Chondrocyte (in vitro differentiated cells): ENCODE measurements at regions not wholly inside any gene's neighbourhood (a gene's known extent, or its start where the extent isn't known, plus 50 kb on each side); places are given as distances from the start of the nearest gene placed in this dataset.
"Not testable (repeated sequence)": the region's sequence is repeated elsewhere in the genome, so short reads cannot be mapped to it uniquely, and the experiment has no call there.

Experiments used
- DNase-seq: peaks from one replicate; pipeline ENCODE4 v3.0.0; 2021; ENCODE audit warnings: mixed read lengths, low spot score
- H3K27ac Mint-ChIP-seq: one replicate; pipeline ENCODE4 v1.8.0; 2021; ENCODE audit warnings: mild to moderate bottlenecking, moderate library complexity, mixed read lengths; ENCODE audit not compliant: unreplicated experiment
- H3K27me3 Mint-ChIP-seq: 2 replicates; pipeline ENCODE4 v1.8.0; 2021; ENCODE audit warnings: low read depth, mixed read lengths
- H3K36me3 Mint-ChIP-seq: 2 replicates; pipeline ENCODE4 v1.8.0; 2021; ENCODE audit warnings: low read depth, mixed read lengths
- H3K4me1 Mint-ChIP-seq: 2 replicates; pipeline ENCODE4 v1.8.0; 2021; ENCODE audit warnings: low read depth, mild to moderate bottlenecking, mixed read lengths
- H3K4me3 Mint-ChIP-seq: one replicate; pipeline ENCODE4 v1.8.0; 2021; ENCODE audit warnings: mild to moderate bottlenecking, moderate library complexity, mixed read lengths; ENCODE audit not compliant: unreplicated experiment
- H3K9me3 Mint-ChIP-seq: 2 replicates; pipeline ENCODE4 v1.8.0; 2021; ENCODE audit warnings: low read depth, mixed read lengths
- CTCF ChIP-seq: fragments of 200-600 bp; sonication (generic); IDR thresholded peaks from 2 replicates; pipeline ENCODE4 v1.5.0; 2021; ENCODE audit warnings: antibody characterized with exemption, mild to moderate bottlenecking, moderate library complexity

GRCh38 chr11:103807806-103808205 is 228.6 kb upstream of the DDI1 start:
- no peak for DNase-seq
- Mint-ChIP-seq H3K4me1 (peaks cover 37% of the 10 kb centered on the region), H3K36me3 (no peaks in the 10 kb centered on the region), H3K9me3 (no peaks in the 10 kb centered on the region), H3K27ac (no peak overlapping the region), H3K27me3 (no peaks in the 10 kb centered on the region), H3K4me3 (no peak overlapping the region)
- TF ChIP-seq CTCF = no peak

- TF ChIP-seq CTCF = no peak
- no peaks in the 10 kb centered on the region for H3K27me3 Mint-ChIP-seq
- no peaks in the 10 kb centered on the region for H3K9me3 Mint-ChIP-seq
- H3K4me1 Mint-ChIP-seq = peaks cover 34% of the 10 kb centered on the region
- no peak overlapping the region for H3K4me3 Mint-ChIP-seq
- H3K36me3 Mint-ChIP-seq = no peaks in the 10 kb centered on the region
- no peak overlapping the region for H3K27ac Mint-ChIP-seq
- DNase-seq = no peak
Measured at GRCh38 chr11:103808252-103808651, 228.2 kb upstream of the DDI1 start.

GRCh38 chr11:103811870-103812455 is 224.5 kb upstream of the DDI1 start:
- Mint-ChIP-seq H3K4me3 (no peak overlapping the region), H3K27ac (no peak overlapping the region), H3K27me3 (no peaks in the 10 kb centered on the region)

GRCh38 chr11:103812680-103813079 is 223.8 kb upstream of the DDI1 start:
- Mint-ChIP-seq H3K27ac (no peak overlapping the region), H3K4me3 (no peak overlapping the region), H3K4me1 (peaks cover 8% of the 10 kb centered on the region), H3K36me3 (peaks cover 2% of the 10 kb centered on the region), H3K9me3 (peaks cover 8% of the 10 kb centered on the region), H3K27me3 (no peaks in the 10 kb centered on the region)
- TF ChIP-seq CTCF = no peak
- no peak for DNase-seq

More at GRCh38 chr11:103811870-103812455, 224.5 kb upstream of the DDI1 start:
- no peak for DNase-seq
- TF ChIP-seq CTCF = no peak
- H3K9me3 Mint-ChIP-seq = peaks cover 7% of the 10 kb centered on the region
- H3K4me1 Mint-ChIP-seq = peaks cover 10% of the 10 kb centered on the region
- peaks cover 1% of the 10 kb centered on the region for H3K36me3 Mint-ChIP-seq

GRCh38 chr11:103820345-103820744 is 216.1 kb upstream of the DDI1 start:
- DNase-seq, H3K27me3 Mint-ChIP-seq, H3K36me3 Mint-ChIP-seq, H3K27ac Mint-ChIP-seq, H3K4me1 Mint-ChIP-seq, H3K4me3 Mint-ChIP-seq: not testable (repeated sequence)
- H3K9me3 Mint-ChIP-seq = peaks cover 19% of the 10 kb centered on the region

GRCh38 chr11:103824116-103824515 is 212.3 kb upstream of the DDI1 start:
- H3K27ac Mint-ChIP-seq = no peak overlapping the region

More at GRCh38 chr11:103824116-103824515, 212.3 kb upstream of the DDI1 start:
- Mint-ChIP-seq H3K9me3 (peaks cover 10% of the 10 kb centered on the region), H3K4me1 (no peaks in the 10 kb centered on the region), H3K4me3 (no peak overlapping the region), H3K36me3 (peaks cover 2% of the 10 kb centered on the region), H3K27me3 (no peaks in the 10 kb centered on the region)
- no peak for TF ChIP-seq CTCF
- no peak for DNase-seq
